ENCODE measurements at regions not wholly inside any gene's neighbourhood (a gene's known extent, or its start where the extent isn't known, plus 50 kb on each side); places are given as distances from the start of the nearest gene placed in this dataset.

GRCh38 chrX:117628381-117628780, 488.2 kb downstream of the KLHL13 start:
- Histone ChIP-seq H3K79me2 (ENCODE audit: insufficient read depth, low read length) (no peaks in the 10 kb centered on the region), H3K9ac (ENCODE audit: low read length) (no peak overlapping the region), H3K9me3 (ENCODE audit: insufficient read depth, low read depth, low read length) (no peaks in the 10 kb centered on the region), H3K4me3 (ENCODE audit: insufficient read depth, low read depth, low read length) (no peak overlapping the region), H2AFZ (ENCODE audit: low read depth, low read length) (no peak overlapping the region), H4K20me1 (ENCODE audit: insufficient read depth, low read length) (no peaks in the 10 kb centered on the region), H3K27me3 (ENCODE audit: insufficient read depth, low read length) (no peaks in the 10 kb centered on the region), H3K36me3 (ENCODE audit: insufficient read depth, low read length) (no peaks in the 10 kb centered on the region), H3K4me2 (ENCODE audit: low read length) (no peak overlapping the region), H3K27ac (ENCODE audit: low read depth, low read length) (no peak overlapping the region), H3K4me1 (ENCODE audit: insufficient read depth, low read length) (no peaks in the 10 kb centered on the region)
- Mint-ChIP-seq H3K27me3 (ENCODE audit: low read depth, unreplicated experiment) (no peaks in the 10 kb centered on the region), H3K4me3 (ENCODE audit: unreplicated experiment) (no peak overlapping the region), H3K36me3 (ENCODE audit: low read depth, unreplicated experiment) (no peaks in the 10 kb centered on the region), H3K4me1 (ENCODE audit: low read depth, unreplicated experiment) (no peaks in the 10 kb centered on the region), H3K9me3 (ENCODE audit: unreplicated experiment) (no peaks in the 10 kb centered on the region), H3K27ac (ENCODE audit: unreplicated experiment) (no peak overlapping the region)
- DNase-seq (ENCODE audit: low read depth) = no peak
- no peak for FAIRE-seq
- TF ChIP-seq EZH2 (IDR thresholded peaks at IDR 0.05; ENCODE audit: insufficient read depth, low read length) = no peak
- no peak for TF ChIP-seq CTCF (IDR thresholded peaks at IDR 0.05; ENCODE audit: insufficient read depth, low read depth, low read length)

GRCh38 chrX:117610806-117611205, 505.8 kb downstream of the KLHL13 start:
- Mint-ChIP-seq H3K4me1 (ENCODE audit: low read depth, unreplicated experiment) (no peaks in the 10 kb centered on the region), H3K4me3 (ENCODE audit: unreplicated experiment) (no peak overlapping the region), H3K27ac (ENCODE audit: unreplicated experiment) (no peak overlapping the region), H3K27me3 (ENCODE audit: low read depth, unreplicated experiment) (no peaks in the 10 kb centered on the region), H3K36me3 (ENCODE audit: low read depth, unreplicated experiment) (no peaks in the 10 kb centered on the region), H3K9me3 (ENCODE audit: unreplicated experiment) (no peaks in the 10 kb centered on the region)
- Histone ChIP-seq H3K4me1 (ENCODE audit: insufficient read depth, low read length) (no peaks in the 10 kb centered on the region), H3K9ac (ENCODE audit: low read length) (no peak overlapping the region), H3K9me3 (ENCODE audit: insufficient read depth, low read depth, low read length) (no peaks in the 10 kb centered on the region), H3K36me3 (ENCODE audit: insufficient read depth, low read length) (no peaks in the 10 kb centered on the region), H4K20me1 (ENCODE audit: insufficient read depth, low read length) (no peaks in the 10 kb centered on the region), H3K4me3 (ENCODE audit: insufficient read depth, low read depth, low read length) (no peak overlapping the region), H3K27ac (ENCODE audit: low read depth, low read length) (no peak overlapping the region), H3K27me3 (ENCODE audit: insufficient read depth, low read length) (no peaks in the 10 kb centered on the region), H3K4me2 (ENCODE audit: low read length) (no peak overlapping the region), H2AFZ (ENCODE audit: low read depth, low read length) (no peak overlapping the region), H3K79me2 (ENCODE audit: insufficient read depth, low read length) (no peaks in the 10 kb centered on the region)
- FAIRE-seq (no peak), DNase-seq (ENCODE audit: low read depth) (no peak)
- TF ChIP-seq EZH2 (IDR thresholded peaks at IDR 0.05; ENCODE audit: insufficient read depth, low read length) (no peak), CTCF (IDR thresholded peaks at IDR 0.05; ENCODE audit: insufficient read depth, low read depth, low read length) (no peak)

GRCh38 chrX:117610049-117610448, 506.6 kb downstream of the KLHL13 start:
- no peak for FAIRE-seq

More at GRCh38 chrX:117610049-117610448, 506.6 kb downstream of the KLHL13 start:
- H3K9me3 Mint-ChIP-seq (ENCODE audit: unreplicated experiment) = no peaks in the 10 kb centered on the region
- no peaks in the 10 kb centered on the region for H3K4me1 ChIP-seq (ENCODE audit: insufficient read depth, low read length)
- TF ChIP-seq EZH2 (IDR thresholded peaks at IDR 0.05; ENCODE audit: insufficient read depth, low read length) (no peak), CTCF (IDR thresholded peaks at IDR 0.05; ENCODE audit: insufficient read depth, low read depth, low read length) (no peak)
- no peaks in the 10 kb centered on the region for H4K20me1 ChIP-seq (ENCODE audit: insufficient read depth, low read length)
- H3K9me3 ChIP-seq (ENCODE audit: insufficient read depth, low read depth, low read length) = no peaks in the 10 kb centered on the region
- no peaks in the 10 kb centered on the region for H3K36me3 ChIP-seq (ENCODE audit: insufficient read depth, low read length)
- H3K27me3 ChIP-seq (ENCODE audit: insufficient read depth, low read length) = no peaks in the 10 kb centered on the region
- no peaks in the 10 kb centered on the region for H3K4me1 Mint-ChIP-seq (ENCODE audit: low read depth, unreplicated experiment)
- H3K4me2 ChIP-seq (ENCODE audit: low read length) = no peak overlapping the region
- no peak overlapping the region for H2AFZ ChIP-seq (ENCODE audit: low read depth, low read length)
- H3K27me3 Mint-ChIP-seq (ENCODE audit: low read depth, unreplicated experiment) = no peaks in the 10 kb centered on the region
- H3K27ac Mint-ChIP-seq (ENCODE audit: unreplicated experiment) = no peak overlapping the region
- H3K27ac ChIP-seq (ENCODE audit: low read depth, low read length) = no peak overlapping the region
- no peak overlapping the region for H3K4me3 ChIP-seq (ENCODE audit: insufficient read depth, low read depth, low read length)
- H3K4me3 Mint-ChIP-seq (ENCODE audit: unreplicated experiment) = no peak overlapping the region
- no peak for DNase-seq (ENCODE audit: low read depth)
- H3K36me3 Mint-ChIP-seq (ENCODE audit: low read depth, unreplicated experiment) = no peaks in the 10 kb centered on the region
- no peak overlapping the region for H3K9ac ChIP-seq (ENCODE audit: low read length)
- H3K79me2 ChIP-seq (ENCODE audit: insufficient read depth, low read length) = no peaks in the 10 kb centered on the region
